ENCODE measurements at regions not wholly inside any gene's neighbourhood (a gene's known extent, or its start where the extent isn't known, plus 50 kb on each side); places are given as distances from the start of the nearest gene placed in this dataset.

- no peak for DNase-seq (ENCODE audit: low read depth, low spot score)
- WGBS (ENCODE audit: insufficient coverage, insufficient replicate concordance, low lambda C conversion rate, missing lambda C conversion rate), result 8% methylated on average over 6 of the region's 6 CpGs
- POLR2A ChIA-PET, result no interaction called here
- Histone ChIP-seq H3K27ac (ENCODE audit: control insufficient read depth, insufficient read depth) (no peak overlapping the region), H3K79me2 (ENCODE audit: control insufficient read depth, insufficient read depth, low read length) (no peaks in the 10 kb centered on the region), H3K9ac (ENCODE audit: control insufficient read depth, insufficient read depth, low read length) (no peak overlapping the region), H3K4me2 (ENCODE audit: control insufficient read depth, insufficient read depth) (no peak overlapping the region), H3K4me3 (no peak overlapping the region), H3K36me3 (ENCODE audit: control insufficient read depth in 2 of 2, insufficient read depth in 2 of 2, low read length in 1 of 2) (no peaks in the 10 kb centered on the region; a peak in 1 of 4 replicates), H3K4me1 (ENCODE audit: control insufficient read depth, insufficient read depth, low read length) (no peaks in the 10 kb centered on the region), H3K27me3 (replicated peaks in 1 of 2; ENCODE audit: control insufficient read depth in 2 of 2, insufficient read depth in 2 of 2, low read length in 1 of 2) (no peaks in the 10 kb centered on the region), H3K9me3 (replicated peaks; ENCODE audit: control insufficient read depth, insufficient read depth, low read length) (no peaks in the 10 kb centered on the region), H2AFZ (ENCODE audit: control insufficient read depth, low read depth, low read length) (no peak overlapping the region), H4K20me1 (ENCODE audit: control insufficient read depth, insufficient read depth) (no peaks in the 10 kb centered on the region)
- in situ Hi-C loops (cut with MboI), result no loop called here
- SMC1A ChIA-PET (ENCODE audit: uncharacterized antibody, unreplicated experiment), result interaction anchor here (0.6 to 1.3 kb wide), 2 partner anchors 11 to 1134 kb away, joined by 3 read pairs; no protein-coding TSS in a partner anchor
- TF ChIP-seq KAT2A (conservative IDR thresholded peaks at IDR 0.05; ENCODE audit: control insufficient read depth, low read depth, low read length) (no peak), POLR2AphosphoS2 (IDR thresholded peaks at IDR 0.05; ENCODE audit: low read depth, low read length) (no peak), TARDBP (IDR thresholded peaks at IDR 0.05; ENCODE audit: borderline replicate concordance) (no peak), NFYA (IDR thresholded peaks at IDR 0.05; ENCODE audit: borderline replicate concordance, low read depth, low read length) (no peak), SMAD5 (IDR thresholded peaks at IDR 0.05; ENCODE audit: low read depth) (no peak), IRF3 (IDR thresholded peaks at IDR 0.05) (no peak)
- CTCF ChIA-PET, result no interaction called here
- RAD21 ChIA-PET (ENCODE audit: unreplicated experiment), result no interaction called here
- intact Hi-C loops (cut with micrococcal nuclease; ENCODE audit: unreplicated experiment), result no loop called here
- ATAC-seq, result no peak
- FAIRE-seq, result no peak
- BruUV-seq (replicated peaks), result no TSS peak
Measured at GRCh38 chr18:66440433-66440832, 163.5 kb downstream of the CDH19 start.

- FAIRE-seq (no peak), DNase-seq (ENCODE audit: low read depth, low spot score) (no peak), ATAC-seq (no peak)
- no peak overlapping the region for H3K27ac ChIP-seq (ENCODE audit: control insufficient read depth, insufficient read depth)
- H3K9ac ChIP-seq (ENCODE audit: control insufficient read depth, insufficient read depth, low read length), result no peak overlapping the region
- no peak overlapping the region for H3K4me2 ChIP-seq (ENCODE audit: control insufficient read depth, insufficient read depth)
- H3K79me2 ChIP-seq (ENCODE audit: control insufficient read depth, insufficient read depth, low read length), result no peaks in the 10 kb centered on the region
- H4K20me1 ChIP-seq (ENCODE audit: control insufficient read depth, insufficient read depth), result no peaks in the 10 kb centered on the region
- H3K27me3 ChIP-seq (replicated peaks in 1 of 2; ENCODE audit: control insufficient read depth in 2 of 2, insufficient read depth in 2 of 2, low read length in 1 of 2), result no peaks in the 10 kb centered on the region
- WGBS (ENCODE audit: insufficient coverage, insufficient replicate concordance, low lambda C conversion rate, missing lambda C conversion rate), result 48% methylated on average over 7 of the region's 7 CpGs
- ChIA-PET CTCF (no interaction called here), POLR2A (no interaction called here), SMC1A (ENCODE audit: uncharacterized antibody, unreplicated experiment) (interaction anchor here (1.3 kb wide), 1 partner anchor 12 kb away, joined by 3 read pairs; no protein-coding TSS in a partner anchor), RAD21 (ENCODE audit: unreplicated experiment) (no interaction called here)
- no TSS peak for BruUV-seq (replicated peaks)
- in situ Hi-C loops (cut with MboI) (no loop called here), intact Hi-C loops (cut with micrococcal nuclease; ENCODE audit: unreplicated experiment) (no loop called here)
- no peak overlapping the region for H3K4me3 ChIP-seq
- no peaks in the 10 kb centered on the region for H3K4me1 ChIP-seq (ENCODE audit: control insufficient read depth, insufficient read depth, low read length)
- H2AFZ ChIP-seq (ENCODE audit: control insufficient read depth, low read depth, low read length), result no peak overlapping the region
- H3K36me3 ChIP-seq (ENCODE audit: control insufficient read depth in 2 of 2, insufficient read depth in 2 of 2, low read length in 1 of 2), result no peaks in the 10 kb centered on the region; a peak in 1 of 4 replicates
- no peaks in the 10 kb centered on the region for H3K9me3 ChIP-seq (replicated peaks; ENCODE audit: control insufficient read depth, insufficient read depth, low read length)
- TF ChIP-seq SIN3A (IDR thresholded peaks at IDR 0.05; ENCODE audit: low read depth, low read length) (no peak), POLR2A (IDR thresholded peaks at IDR 0.05; ENCODE audit: low read depth, low read length) (no peak), FOXM1 (IDR thresholded peaks at IDR 0.05; ENCODE audit: low read depth, low read length) (no peak), NR2C2 (IDR thresholded peaks at IDR 0.05; ENCODE audit: borderline replicate concordance, control insufficient read depth, insufficient read length, low read depth) (no peak), ZZZ3 (IDR thresholded peaks at IDR 0.05; ENCODE audit: control insufficient read depth, insufficient read length, low read depth) (no peak), CHD4 (IDR thresholded peaks at IDR 0.05) (no peak), CUX1 (IDR thresholded peaks at IDR 0.05; ENCODE audit: insufficient replicate concordance, low read depth, low read length) (no peak), SMC3 (IDR thresholded peaks at IDR 0.05; ENCODE audit: borderline replicate concordance, low read length) (no peak)
Measured at GRCh38 chr18:66439670-66440069, 164.2 kb downstream of the CDH19 start.
